H1 (cell line): ENCODE measurements at regions not wholly inside any gene's neighbourhood (a gene's known extent, or its start where the extent isn't known, plus 50 kb on each side); places are given as distances from the start of the nearest gene placed in this dataset.

ENCODE experiments used
- KDM4A ChIP-seq: IDR thresholded peaks from one replicate; pipeline ENCODE4 v1.7.1; 2012; ENCODE audit warnings: low read depth, mild to moderate bottlenecking, moderate library complexity, low read length, inconsistent platforms; ENCODE audit not compliant: severe bottlenecking
- POLR2A ChIP-seq, 2 experiments: IDR thresholded peaks; 1 replicate in 1 of 2; 2 replicates in 1 of 2; pipeline ENCODE4 v1.6.1; 2011; ENCODE audit warnings: low read depth in 2 of 2, low read length in 2 of 2, mild to moderate bottlenecking in 2 of 2; ENCODE audit errors: control extremely low read depth in 1 of 2
- RFX5 ChIP-seq: IDR thresholded peaks from 2 replicates; pipeline ENCODE4 v1.6.1; 2011; ENCODE audit warnings: low read depth, low read length, improper control_type of control experiment, borderline replicate concordance
- TAF7 ChIP-seq: optimal IDR thresholded peaks from 2 replicates; pipeline ENCODE3; 2011; ENCODE audit warnings: low read depth, mild to moderate bottlenecking, inconsistent platforms, low read length, moderate library complexity, borderline replicate concordance

DNA sequence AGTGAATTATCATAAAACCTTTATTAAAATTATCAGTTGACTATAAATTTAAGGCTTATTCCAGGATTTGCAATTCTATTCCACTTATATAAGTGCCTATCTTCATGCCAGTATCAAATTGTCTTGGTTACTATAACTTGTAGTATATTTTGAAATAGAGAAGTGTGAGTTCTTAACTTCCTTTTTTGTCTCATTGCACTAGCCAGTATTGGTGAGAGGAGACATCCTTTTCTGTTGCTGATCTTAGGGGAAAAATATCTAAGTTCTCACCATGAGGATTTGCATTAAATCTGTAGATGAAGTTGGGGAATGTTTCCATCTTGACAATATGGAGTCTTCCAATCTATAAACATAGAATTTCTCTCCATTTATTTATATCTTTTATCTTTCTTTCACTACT lies 104.2 kb upstream of the MKI67 start (continued):
- no peak for TF ChIP-seq RFX5
- TF ChIP-seq TAF7 = no peak
- TF ChIP-seq POLR2A (IDR thresholded peaks at IDR 0.05; ENCODE audit: control extremely low read depth in 1 of 2, low read depth in 2 of 2, low read length in 2 of 2) = no peak
- no peak for TF ChIP-seq KDM4A
